Smooth muscle cell (in vitro differentiated cells): ENCODE measurements at regions not wholly inside any gene's neighbourhood (a gene's known extent, or its start where the extent isn't known, plus 50 kb on each side); places are given as distances from the start of the nearest gene placed in this dataset.
A peak's percentile ranks its signal among the peaks of the same experiment; 100 is the strongest.

Source experiments
- DNase-seq: peaks from one replicate; lab custom pipeline; 2025; ENCODE audit not compliant: unreplicated experiment; lab: John Stamatoyannopoulos, UW
- H2AFZ ChIP-seq: fragments of 200-600 bp; sonication (generic); 2 replicates; pipeline ENCODE4 v1.6.0; 2016; ENCODE audit warnings: antibody characterized with exemption, low read depth, mild to moderate bottlenecking
- H3F3A ChIP-seq: fragments of 200-600 bp; sonication (generic); 2 replicates; pipeline ENCODE4 v1.6.0; 2017; ENCODE audit warnings: antibody characterized with exemption, low read depth
- H3K27ac ChIP-seq: fragments of 200-600 bp; sonication (generic); 2 replicates; pipeline ENCODE4 v1.5.1; 2016; ENCODE audit warnings: low read depth, mild to moderate bottlenecking
- H3K27me3 ChIP-seq: fragments of 200-600 bp; sonication (generic); 2 replicates; pipeline ENCODE4 v1.6.1; 2016; ENCODE audit warnings: low read depth, mild to moderate bottlenecking
- H3K36me3 ChIP-seq: fragments of 200-600 bp; sonication (generic); 2 replicates; pipeline ENCODE4 v1.5.1; 2016; ENCODE audit warnings: low read depth
- H3K4me1 ChIP-seq: fragments of 200-600 bp; sonication (generic); 2 replicates; pipeline ENCODE4 v1.5.1; 2016; ENCODE audit warnings: low read depth
- H3K4me2 ChIP-seq: fragments of 200-600 bp; sonication (generic); 2 replicates; pipeline ENCODE4 v1.6.0; 2016; ENCODE audit warnings: mild to moderate bottlenecking
- H3K4me3 ChIP-seq: fragments of 200-600 bp; sonication (generic); 2 replicates; pipeline ENCODE4 v1.5.1; 2016; ENCODE audit warnings: mild to moderate bottlenecking
- H3K79me2 ChIP-seq: fragments of 200-600 bp; sonication (generic); 2 replicates; pipeline ENCODE4 v1.6.0; 2016; ENCODE audit warnings: low read depth, mild to moderate bottlenecking
- H3K9ac ChIP-seq: fragments of 200-600 bp; sonication (generic); 2 replicates; pipeline ENCODE4 v1.6.0; 2016; ENCODE audit warnings: low read depth
- H3K9me3 ChIP-seq: fragments of 200-600 bp; sonication (generic); replicated peaks from 2 replicates; pipeline ENCODE4 v1.5.1; 2016; ENCODE audit warnings: low read depth
- H4K20me1 ChIP-seq: fragments of 200-600 bp; sonication (generic); 2 replicates; pipeline ENCODE4 v1.6.0; 2016; ENCODE audit warnings: low read depth
- whole genome bisulfite sequencing: methylation state at CpG from one replicate; pipeline ENCODE4 v1.1.7; 2016; ENCODE audit warnings: low lambda C conversion rate; 5-methylcytosine and 5-hydroxymethylcytosine counted together
- TF ChIP-seq, protein P1 (sequence below): fragments of 200-600 bp; sonication (generic); IDR thresholded peaks from 2 replicates; pipeline ENCODE4 v1.5.1; 2017; ENCODE audit warnings: borderline replicate concordance, mild to moderate bottlenecking, antibody characterized with exemption; ENCODE audit not compliant: insufficient read depth, poor library complexity, severe bottlenecking

GRCh38 chr3:65181391-65181871 is 493.6 kb upstream of the ADAMTS9 start:
- TF ChIP-seq, protein P1, sequence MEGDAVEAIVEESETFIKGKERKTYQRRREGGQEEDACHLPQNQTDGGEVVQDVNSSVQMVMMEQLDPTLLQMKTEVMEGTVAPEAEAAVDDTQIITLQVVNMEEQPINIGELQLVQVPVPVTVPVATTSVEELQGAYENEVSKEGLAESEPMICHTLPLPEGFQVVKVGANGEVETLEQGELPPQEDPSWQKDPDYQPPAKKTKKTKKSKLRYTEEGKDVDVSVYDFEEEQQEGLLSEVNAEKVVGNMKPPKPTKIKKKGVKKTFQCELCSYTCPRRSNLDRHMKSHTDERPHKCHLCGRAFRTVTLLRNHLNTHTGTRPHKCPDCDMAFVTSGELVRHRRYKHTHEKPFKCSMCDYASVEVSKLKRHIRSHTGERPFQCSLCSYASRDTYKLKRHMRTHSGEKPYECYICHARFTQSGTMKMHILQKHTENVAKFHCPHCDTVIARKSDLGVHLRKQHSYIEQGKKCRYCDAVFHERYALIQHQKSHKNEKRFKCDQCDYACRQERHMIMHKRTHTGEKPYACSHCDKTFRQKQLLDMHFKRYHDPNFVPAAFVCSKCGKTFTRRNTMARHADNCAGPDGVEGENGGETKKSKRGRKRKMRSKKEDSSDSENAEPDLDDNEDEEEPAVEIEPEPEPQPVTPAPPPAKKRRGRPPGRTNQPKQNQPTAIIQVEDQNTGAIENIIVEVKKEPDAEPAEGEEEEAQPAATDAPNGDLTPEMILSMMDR, result no peak
- H2AFZ ChIP-seq, result peak overlapping the region; percentile 36
- 74% methylated on average over 6 of the region's 6 CpGs for WGBS

GRCh38 chr3:65178703-65179102 is 490.9 kb upstream of the ADAMTS9 start:
- no peak for DNase-seq
- H3K9me3 ChIP-seq, result no peaks in the 10 kb centered on the region
- no peak overlapping the region for H3K4me3 ChIP-seq
- no peak overlapping the region for H3K9ac ChIP-seq
- H2AFZ ChIP-seq, result no peak overlapping the region
- H3K27ac ChIP-seq, result no peak overlapping the region
- H3K4me2 ChIP-seq, result no peak overlapping the region
- no peaks in the 10 kb centered on the region for H3K27me3 ChIP-seq
- no peaks in the 10 kb centered on the region for H3F3A ChIP-seq
- no peaks in the 10 kb centered on the region for H3K79me2 ChIP-seq
- TF ChIP-seq, protein P1, result no peak
- H4K20me1 ChIP-seq, result no peaks in the 10 kb centered on the region
- H3K4me1 ChIP-seq, result no peaks in the 10 kb centered on the region
- WGBS, result 66% methylated on average over 6 of the region's 6 CpGs
- H3K36me3 ChIP-seq, result no peaks in the 10 kb centered on the region

More at GRCh38 chr3:65181391-65181871, 493.6 kb upstream of the ADAMTS9 start:
- H3K4me3 ChIP-seq, result no peak overlapping the region
- H3K9me3 ChIP-seq, result no peaks in the 10 kb centered on the region
- no peak for DNase-seq
- no peaks in the 10 kb centered on the region for H3F3A ChIP-seq
- H3K27ac ChIP-seq, result no peak overlapping the region
- no peak overlapping the region for H3K4me2 ChIP-seq
- H3K4me1 ChIP-seq, result no peaks in the 10 kb centered on the region
- no peaks in the 10 kb centered on the region for H3K79me2 ChIP-seq
- H3K9ac ChIP-seq, result no peak overlapping the region
- no peaks in the 10 kb centered on the region for H3K36me3 ChIP-seq
- H4K20me1 ChIP-seq, result no peaks in the 10 kb centered on the region
- H3K27me3 ChIP-seq, result no peaks in the 10 kb centered on the region

- H3K27ac ChIP-seq, result no peak overlapping the region
- H3K4me2 ChIP-seq, result no peak overlapping the region
- H3K36me3 ChIP-seq, result no peaks in the 10 kb centered on the region
- no peak overlapping the region for H3K4me3 ChIP-seq
- no peaks in the 10 kb centered on the region for H4K20me1 ChIP-seq
- no peaks in the 10 kb centered on the region for H3K79me2 ChIP-seq
- TF ChIP-seq, protein P1, result no peak
- H3F3A ChIP-seq, result no peaks in the 10 kb centered on the region
- 33% methylated on average over 1 of the region's 1 CpG for whole genome bisulfite sequencing
- H2AFZ ChIP-seq, result no peak overlapping the region
- no peaks in the 10 kb centered on the region for H3K4me1 ChIP-seq
- no peak overlapping the region for H3K9ac ChIP-seq
- no peaks in the 10 kb centered on the region for H3K9me3 ChIP-seq
- no peak for DNase-seq
- no peaks in the 10 kb centered on the region for H3K27me3 ChIP-seq
Measured at GRCh38 chr3:65177960-65178376, 490.2 kb upstream of the ADAMTS9 start.

GRCh38 chr3:65174713-65175112 is 486.9 kb upstream of the ADAMTS9 start:
- H3K36me3 ChIP-seq, result no peaks in the 10 kb centered on the region
- H2AFZ ChIP-seq, result no peak overlapping the region
- no peaks in the 10 kb centered on the region for H3K79me2 ChIP-seq
- H3K4me2 ChIP-seq, result no peak overlapping the region
- 87% methylated on average over 2 of the region's 2 CpGs for WGBS
- H3K27ac ChIP-seq, result no peak overlapping the region
- no peak overlapping the region for H3K9ac ChIP-seq
- TF ChIP-seq, protein P1, result no peak
- H3F3A ChIP-seq, result peaks cover 3% of the 10 kb centered on the region
- no peak for DNase-seq
- H4K20me1 ChIP-seq, result no peaks in the 10 kb centered on the region
- no peaks in the 10 kb centered on the region for H3K27me3 ChIP-seq
- no peak overlapping the region for H3K4me3 ChIP-seq
- no peaks in the 10 kb centered on the region for H3K9me3 ChIP-seq
- no peaks in the 10 kb centered on the region for H3K4me1 ChIP-seq
